ENCODE measurements at regions not wholly inside any gene's neighbourhood (a gene's known extent, or its start where the extent isn't known, plus 50 kb on each side); places are given as distances from the start of the nearest gene placed in this dataset.

DNA sequence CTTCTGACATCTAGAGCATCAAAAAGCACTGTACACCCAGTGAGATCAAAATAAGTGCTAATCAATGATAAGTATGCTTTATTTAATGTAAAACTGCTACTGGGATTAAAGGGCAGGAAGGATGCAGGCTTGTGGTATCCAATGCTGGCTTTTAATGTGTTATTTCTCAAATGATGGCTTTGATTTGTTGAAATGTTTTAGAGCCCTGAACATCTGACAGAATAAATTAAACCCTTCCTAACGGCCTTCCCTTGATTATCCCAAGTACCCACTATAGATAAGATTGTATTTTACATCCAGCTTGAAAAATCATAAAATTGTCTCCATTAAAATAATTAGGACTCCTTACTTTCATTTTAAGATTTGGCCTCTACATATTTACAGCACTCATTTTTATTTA, 382.9 kb downstream of the HNRNPD start:
- no peak for DNase-seq

GRCh38 chr4:81990211-81990610, 383.6 kb downstream of the HNRNPD start:
- DNase-seq = no peak

- DNase-seq = no peak
Observed at GRCh38 chr4:81989202-81989601, 384.6 kb downstream of the HNRNPD start.

- no peak for DNase-seq
Observed at GRCh38 chr4:81988178-81988577, 385.6 kb downstream of the HNRNPD start.

- DNase-seq = no peak
Observed at GRCh38 chr4:81984746-81985145, 389.0 kb downstream of the HNRNPD start.

DNA sequence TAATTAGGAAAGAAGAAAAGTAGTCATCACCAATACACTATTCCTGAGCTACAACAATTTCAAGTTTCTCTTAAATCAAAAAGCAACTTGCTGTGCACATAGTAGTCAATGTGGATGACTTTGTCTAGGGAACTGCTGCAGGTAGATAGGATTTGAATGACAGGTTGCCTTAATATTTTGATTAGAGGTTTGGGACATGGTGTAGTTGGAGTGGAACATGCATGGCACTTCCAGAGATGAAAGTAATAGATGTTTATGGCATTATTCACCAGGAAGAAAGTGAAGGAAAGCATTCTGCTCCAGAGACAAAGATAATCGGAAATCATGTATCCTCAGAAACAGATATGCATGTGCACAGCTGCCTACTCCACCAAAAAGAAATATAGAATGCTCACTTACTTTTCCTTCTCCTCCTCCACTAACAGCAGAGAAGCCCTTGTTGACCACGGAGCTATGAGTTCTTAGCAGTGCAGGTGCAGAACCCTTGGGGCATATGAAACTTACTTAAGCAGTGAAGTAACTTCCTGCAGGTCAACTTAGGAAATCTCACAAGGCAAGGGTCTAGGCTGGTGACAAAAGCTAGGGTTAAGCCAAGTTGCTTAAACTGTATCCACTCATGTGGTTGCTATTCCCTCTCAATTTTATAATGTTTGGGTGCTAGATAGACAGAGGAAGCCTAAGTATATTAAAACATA, 390.8 kb downstream of the HNRNPD start:
- DNase-seq = peak; percentile 7

- no peak for DNase-seq
Observed at GRCh38 chr4:81981218-81981617, 392.6 kb downstream of the HNRNPD start.

DNA sequence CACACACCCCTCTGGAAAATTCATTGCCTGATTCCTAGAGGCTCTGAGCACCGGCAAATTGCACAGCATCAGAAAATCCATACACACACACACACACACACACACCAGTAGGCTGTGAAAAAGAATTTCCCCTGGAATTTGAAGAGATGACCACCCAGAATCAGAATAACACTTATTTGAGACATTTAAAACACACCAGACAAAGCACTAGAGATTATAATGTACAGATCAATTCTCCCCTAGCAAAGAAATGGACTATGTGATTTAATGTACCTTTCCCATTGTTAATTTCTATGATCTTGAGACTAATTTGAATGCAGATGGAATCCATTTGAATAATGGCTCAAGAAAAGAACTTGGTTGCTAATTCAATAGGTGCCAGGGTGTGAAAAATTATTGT, 399.3 kb downstream of the HNRNPD start:
- DNase-seq = no peak

- no peak for DNase-seq
Observed at GRCh38 chr4:81971637-81972381, 402.0 kb downstream of the HNRNPD start.

DNA sequence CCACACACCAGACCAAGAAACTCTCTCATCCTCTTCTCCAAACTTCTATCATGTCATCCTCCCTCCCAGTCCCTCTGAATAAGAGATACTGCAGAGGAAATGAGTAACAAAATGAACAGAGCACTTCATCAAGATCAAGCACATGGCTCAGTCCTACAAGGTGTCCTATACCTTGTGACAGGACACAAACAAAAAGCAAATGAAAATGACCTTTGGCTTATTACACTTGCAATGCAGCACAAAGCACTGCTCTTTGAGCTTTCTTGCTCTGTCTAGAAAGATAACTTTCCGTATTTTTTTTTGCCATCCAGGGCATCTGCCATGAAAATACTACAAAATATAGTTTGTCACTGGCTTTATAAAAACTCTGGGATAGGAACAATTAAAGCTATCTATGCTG, 402.7 kb downstream of the HNRNPD start:
- no peak for DNase-seq

- no peak for DNase-seq
Observed at GRCh38 chr4:81970454-81970853, 403.3 kb downstream of the HNRNPD start.

- no peak for DNase-seq
Observed at GRCh38 chr4:81966676-81967075, 407.1 kb downstream of the HNRNPD start.

DNA sequence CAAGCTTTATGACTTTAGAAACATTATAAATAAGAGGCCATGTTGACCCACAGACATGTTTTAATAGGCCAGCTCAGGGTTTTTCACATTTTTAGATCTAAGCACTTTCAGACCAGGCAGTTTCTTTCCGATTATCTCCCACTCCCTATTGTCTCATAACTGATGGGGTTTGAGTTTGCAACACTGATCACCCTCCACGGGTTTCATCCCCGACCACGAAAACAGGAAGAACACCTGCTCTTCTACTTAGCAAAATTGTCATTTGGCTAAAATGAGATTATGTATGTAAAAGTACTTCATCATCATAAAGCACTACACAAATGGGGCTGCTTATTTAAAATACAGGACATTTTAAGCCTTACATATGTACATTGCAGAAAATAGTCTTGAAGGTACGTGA, 407.9 kb downstream of the HNRNPD start:
- no peak for DNase-seq

DNA sequence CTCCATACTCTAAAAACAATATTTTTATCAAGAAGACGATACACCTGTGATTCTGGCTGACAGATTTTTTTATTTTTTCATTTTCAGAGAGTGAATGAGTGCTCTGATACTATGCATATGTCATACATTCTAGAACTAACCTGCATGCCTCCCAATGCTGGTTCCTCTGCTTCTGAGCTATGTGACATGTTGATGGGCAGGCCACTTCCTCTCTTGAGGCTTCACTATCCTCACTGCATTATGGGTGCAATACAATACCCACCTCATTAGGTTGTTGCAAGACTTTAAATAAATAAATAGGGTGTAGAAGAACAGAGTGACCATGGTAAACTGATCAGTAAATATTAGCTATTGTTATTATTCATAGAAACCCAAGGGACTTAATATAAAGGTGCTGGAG, 408.3 kb downstream of the HNRNPD start:
- no peak for DNase-seq

- no peak for DNase-seq
Observed at GRCh38 chr4:81963763-81964020, 410.1 kb downstream of the HNRNPD start.

GRCh38 chr4:81963015-81963762, 410.6 kb downstream of the HNRNPD start:
- DNase-seq = peak; percentile 1

DNA sequence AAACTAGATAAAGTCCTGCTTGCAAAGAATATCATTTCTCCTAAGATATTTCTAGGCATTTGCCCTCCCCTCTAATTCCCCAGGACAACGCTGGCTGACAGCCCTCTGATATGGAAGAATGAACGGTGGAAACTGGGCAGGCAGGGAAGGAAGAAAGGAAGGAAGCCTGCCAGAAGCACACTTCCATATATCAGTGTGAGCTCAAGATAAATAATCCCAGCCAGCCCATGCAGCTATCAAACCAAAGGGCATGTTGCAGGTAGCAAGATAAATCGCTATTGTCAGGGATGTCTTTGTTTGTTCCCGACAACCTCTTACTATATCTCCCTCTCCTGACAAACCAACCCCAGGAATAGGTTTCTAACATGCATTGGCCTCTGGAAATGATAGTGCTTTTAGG, 412.8 kb downstream of the HNRNPD start:
- DNase-seq = no peak

GRCh38 chr4:81954271-81954670, 419.5 kb downstream of the HNRNPD start:
- no peak for DNase-seq

GRCh38 chr4:81951891-81952455, 421.8 kb downstream of the HNRNPD start:
- no peak for DNase-seq

DNA sequence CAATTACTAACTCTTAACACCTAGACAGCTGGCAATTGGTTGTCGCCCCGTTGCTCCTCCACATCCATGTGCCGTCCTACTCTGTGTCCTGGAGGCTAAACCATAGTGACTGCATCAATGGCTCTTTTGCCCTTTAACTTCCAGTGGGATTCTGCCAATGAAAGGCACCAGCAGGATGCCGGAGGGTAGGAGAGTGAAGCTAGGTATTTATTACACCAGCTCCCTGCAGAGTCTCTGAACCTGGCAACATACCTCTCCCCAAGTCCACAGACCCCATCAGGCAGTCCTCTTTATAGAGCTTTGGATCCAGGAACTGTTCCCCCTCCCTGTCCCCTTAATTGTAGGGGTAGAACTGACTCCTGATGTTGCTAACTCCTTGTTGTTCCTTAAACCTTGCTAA, 426.8 kb downstream of the HNRNPD start:
- DNase-seq = no peak

GRCh38 chr4:81930506-81931238, 443.1 kb downstream of the HNRNPD start:
- DNase-seq = no peak

GRCh38 chr4:81923140-81923539, 450.7 kb downstream of the HNRNPD start:
- DNase-seq = no peak

GRCh38 chr4:81922313-81922712, 450.6 kb upstream of the RASGEF1B start:
- DNase-seq = no peak

All from hematopoietic multipotent progenitor cell treated with erythropoietin and hydrocortisone succinate and interleukin-3 and kit ligand, for 6 days (in vitro differentiated cells).